ENCODE measurements at regions not wholly inside any gene's neighbourhood (a gene's known extent, or its start where the extent isn't known, plus 50 kb on each side); places are given as distances from the start of the nearest gene placed in this dataset.

DNA sequence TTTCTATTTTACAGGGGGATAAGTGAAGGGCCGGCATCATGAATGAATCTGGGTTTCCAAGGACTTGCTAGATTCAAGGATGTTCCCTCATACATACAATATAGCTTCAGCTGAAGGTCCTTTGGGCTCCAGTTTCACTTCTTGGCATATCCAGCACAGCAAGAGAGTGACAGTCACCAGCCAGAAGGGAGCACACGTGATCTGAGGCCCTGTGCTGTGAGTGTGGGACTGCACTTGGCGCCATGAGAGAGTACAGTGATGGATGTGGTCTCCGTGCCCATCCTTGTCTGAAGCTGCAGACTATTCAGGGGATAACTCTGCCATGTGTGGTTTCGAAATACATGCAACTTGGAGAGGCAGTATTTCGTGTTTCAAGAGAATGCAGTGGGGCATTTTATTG, 159.7 kb upstream of the DSCAM start:
- no peak overlapping the region for H2BK15ac ChIP-seq (ENCODE audit: low read length)
- no peak overlapping the region for H3K4me2 ChIP-seq (ENCODE audit: insufficient read depth in 1 of 2, low read depth in 2 of 2, low read length in 2 of 2)
- no peak overlapping the region for H2BK120ac ChIP-seq (replicated peaks; ENCODE audit: low read depth, low read length)
- POLR2A ChIA-PET (ENCODE audit: partially characterized antibody) = no interaction called here
- H3K27me3 ChIP-seq (replicated peaks in 1 of 4; ENCODE audit: control insufficient read depth in 3 of 4, extremely low read depth in 1 of 4, insufficient read depth in 3 of 4, low read length in 3 of 4) = no peaks in the 10 kb centered on the region
- peaks cover 0 to 2% of the 10 kb centered on the region in 2 experiments; a peak in 1 of 4 replicates for H3K9me3 ChIP-seq (ENCODE audit: insufficient read depth in 2 of 2, low read depth in 1 of 2, low read length in 1 of 2)
- no peaks in the 10 kb centered on the region for H3K79me1 ChIP-seq (ENCODE audit: low read depth, low read length)
- no peak overlapping the region for H3K56ac ChIP-seq (replicated peaks; ENCODE audit: insufficient read length, low read depth, low read length)
- no peak overlapping the region for H3K14ac ChIP-seq (ENCODE audit: insufficient read length)
- H2BK20ac ChIP-seq (ENCODE audit: low read length) = no peak overlapping the region
- DNase-seq (ENCODE audit: low read depth in 1 of 2, low spot score in 2 of 2) = no peak
- CTCF ChIA-PET (ENCODE audit: partially characterized antibody) = interaction anchor here (0.6 kb wide), 1 partner anchor 554 kb away, joined by 3 read pairs; no protein-coding TSS in a partner anchor
- no peak overlapping the region for H3K4me3 ChIP-seq (ENCODE audit: extremely low read depth in 1 of 4, insufficient read depth in 2 of 4, low read depth in 3 of 4, low read length in 4 of 4)
- no peaks in the 10 kb centered on the region for H3K23me2 ChIP-seq (ENCODE audit: low read depth, low read length)
- H3K18ac ChIP-seq (ENCODE audit: extremely low read depth, low read length) = no peak overlapping the region
- H2BK12ac ChIP-seq (ENCODE audit: low read depth, low read length) = no peak overlapping the region
- H3K27ac ChIP-seq (ENCODE audit: low read depth, low read length) = no peak overlapping the region
- H2AFZ ChIP-seq (ENCODE audit: low read length) = no peak overlapping the region
- no peaks in the 10 kb centered on the region for H3K79me2 ChIP-seq (ENCODE audit: control insufficient read depth in 1 of 2, insufficient read depth in 2 of 2, low read length in 2 of 2)
- no peaks in the 10 kb centered on the region for H3K36me3 ChIP-seq (ENCODE audit: control insufficient read depth in 2 of 4, insufficient read depth in 4 of 4, low read length in 3 of 4)
- H4K91ac ChIP-seq (replicated peaks; ENCODE audit: insufficient read length, low read length) = no peak overlapping the region
- peaks cover 0 to 3% (median 0%) of the 10 kb centered on the region in 4 experiments; a peak in 1 of 7 replicates for H3K4me1 ChIP-seq (replicated peaks in 1 of 4; ENCODE audit: control insufficient read depth in 3 of 4, insufficient read depth in 4 of 4, low read length in 3 of 4)
- no peak for FAIRE-seq
- H3K9ac ChIP-seq (replicated peaks in 1 of 4; ENCODE audit: extremely low read depth in 1 of 4, low read depth in 3 of 4, low read length in 3 of 4) = no peak overlapping the region
- H4K20me1 ChIP-seq (replicated peaks in 1 of 2; ENCODE audit: control insufficient read depth in 1 of 2, insufficient read depth in 2 of 2, low read length in 2 of 2) = no peaks in the 10 kb centered on the region
- no peak overlapping the region for H4K5ac ChIP-seq (ENCODE audit: insufficient read length, low read depth, low read length)
- no peak overlapping the region for H2BK5ac ChIP-seq (ENCODE audit: low read depth, low read length)
- no peak overlapping the region for H3K4ac ChIP-seq (replicated peaks; ENCODE audit: insufficient read length, low read depth, low read length)
- no peak overlapping the region for H3K23ac ChIP-seq (ENCODE audit: insufficient read length)
- H2AK5ac ChIP-seq (ENCODE audit: low read depth, low read length) = no peak overlapping the region
- no peak overlapping the region for H4K8ac ChIP-seq (ENCODE audit: extremely low read depth, insufficient read depth, low read length)
- WGBS, 2 experiments (ENCODE audit: extremely low coverage in 1 of 2, insufficient coverage in 1 of 2, insufficient read length in 1 of 2, insufficient replicate concordance in 2 of 2, low coverage in 1 of 2, low lambda C conversion rate in 2 of 2, missing lambda C conversion rate in 1 of 2) = 87% methylated on average over 6 of the region's 6 CpGs; no CpG with 5 or more reads in 1 of the 2 experiments
- TF ChIP-seq SAP30 (IDR thresholded peaks at IDR 0.05; ENCODE audit: insufficient read depth, insufficient replicate concordance, low read length) (no peak), SP1 (IDR thresholded peaks at IDR 0.05; ENCODE audit: low read depth, low read length) (no peak), SIX5 (IDR thresholded peaks at IDR 0.05; ENCODE audit: low read depth, low read length) (no peak), TCF12 (IDR thresholded peaks at IDR 0.05; ENCODE audit: low read depth, low read length) (no peak), RAD21 (IDR thresholded peaks at IDR 0.05 in 1 of 2, conservative IDR thresholded peaks at IDR 0.05 in 1 of 2; ENCODE audit: low read depth in 2 of 2, low read length in 2 of 2) (no peak), GTF2F1 (IDR thresholded peaks at IDR 0.05; ENCODE audit: borderline replicate concordance, low read depth, low read length) (no peak), TBP (IDR thresholded peaks at IDR 0.05; ENCODE audit: low read depth, low read length) (no peak), JUND (IDR thresholded peaks at IDR 0.05; ENCODE audit: low read length) (no peak), FOSL1 (IDR thresholded peaks at IDR 0.05; ENCODE audit: insufficient read depth, low read depth, low read length) (no peak)
- TF ChIP-seq, protein P1, sequence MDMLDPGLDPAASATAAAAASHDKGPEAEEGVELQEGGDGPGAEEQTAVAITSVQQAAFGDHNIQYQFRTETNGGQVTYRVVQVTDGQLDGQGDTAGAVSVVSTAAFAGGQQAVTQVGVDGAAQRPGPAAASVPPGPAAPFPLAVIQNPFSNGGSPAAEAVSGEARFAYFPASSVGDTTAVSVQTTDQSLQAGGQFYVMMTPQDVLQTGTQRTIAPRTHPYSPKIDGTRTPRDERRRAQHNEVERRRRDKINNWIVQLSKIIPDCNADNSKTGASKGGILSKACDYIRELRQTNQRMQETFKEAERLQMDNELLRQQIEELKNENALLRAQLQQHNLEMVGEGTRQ (IDR thresholded peaks at IDR 0.05; ENCODE audit: low read length) = no peak
- TF ChIP-seq, protein P2, sequence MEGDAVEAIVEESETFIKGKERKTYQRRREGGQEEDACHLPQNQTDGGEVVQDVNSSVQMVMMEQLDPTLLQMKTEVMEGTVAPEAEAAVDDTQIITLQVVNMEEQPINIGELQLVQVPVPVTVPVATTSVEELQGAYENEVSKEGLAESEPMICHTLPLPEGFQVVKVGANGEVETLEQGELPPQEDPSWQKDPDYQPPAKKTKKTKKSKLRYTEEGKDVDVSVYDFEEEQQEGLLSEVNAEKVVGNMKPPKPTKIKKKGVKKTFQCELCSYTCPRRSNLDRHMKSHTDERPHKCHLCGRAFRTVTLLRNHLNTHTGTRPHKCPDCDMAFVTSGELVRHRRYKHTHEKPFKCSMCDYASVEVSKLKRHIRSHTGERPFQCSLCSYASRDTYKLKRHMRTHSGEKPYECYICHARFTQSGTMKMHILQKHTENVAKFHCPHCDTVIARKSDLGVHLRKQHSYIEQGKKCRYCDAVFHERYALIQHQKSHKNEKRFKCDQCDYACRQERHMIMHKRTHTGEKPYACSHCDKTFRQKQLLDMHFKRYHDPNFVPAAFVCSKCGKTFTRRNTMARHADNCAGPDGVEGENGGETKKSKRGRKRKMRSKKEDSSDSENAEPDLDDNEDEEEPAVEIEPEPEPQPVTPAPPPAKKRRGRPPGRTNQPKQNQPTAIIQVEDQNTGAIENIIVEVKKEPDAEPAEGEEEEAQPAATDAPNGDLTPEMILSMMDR (IDR thresholded peaks at IDR 0.05; ENCODE audit: control extremely low read depth in 1 of 3, insufficient read depth in 1 of 3, low read depth in 1 of 3, low read length in 3 of 3) = no peak

Measured in H1 (cell line).